Suprapubic skin (tissue), 4 donors: ENCODE measurements at regions not wholly inside any gene's neighbourhood (a gene's known extent, or its start where the extent isn't known, plus 50 kb on each side); places are given as distances from the start of the nearest gene placed in this dataset.

Experiments
- CTCF ChIP-seq, 2 donors: fragments of 200-600 bp in 1 of 2; fragments of 450-650 bp in 1 of 2; sonication (generic) in 1 of 2; IDR thresholded peaks; one replicate each; pipeline ENCODE4 v1.5.1; 2016 to 2019; ENCODE audit warnings: antibody characterized with exemption in 2 of 2, mild to moderate bottlenecking in 1 of 2, moderate library complexity in 1 of 2
- EP300 ChIP-seq: sonication (generic); formaldehyde crosslinking; IDR thresholded peaks from one replicate; pipeline ENCODE4 v1.6.1; 2017; ENCODE audit warnings: antibody characterized with exemption
- POLR2A ChIP-seq, 2 donors: fragments of 450-650 bp; IDR thresholded peaks; one replicate each; pipeline ENCODE4 v1.6.1; 2017; ENCODE audit warnings: antibody characterized with exemption in 2 of 2, mild to moderate bottlenecking in 2 of 2, moderate library complexity in 2 of 2
- POLR2AphosphoS5 ChIP-seq, 3 donors: sonication (generic); formaldehyde crosslinking; IDR thresholded peaks; one replicate each; pipeline ENCODE4 v1.6.1; 2017; ENCODE audit warnings: antibody characterized with exemption in 3 of 3

- TF ChIP-seq POLR2A (IDR thresholded peaks at IDR 0.05) (no peak), CTCF (IDR thresholded peaks at IDR 0.05) (no peak), POLR2AphosphoS5 (IDR thresholded peaks at IDR 0.05) (no peak), EP300 (no peak)
Measured at GRCh38 chr3:14277557-14277956, 98.9 kb downstream of the LSM3 start.
